ENCODE measurements at regions not wholly inside any gene's neighbourhood (a gene's known extent, or its start where the extent isn't known, plus 50 kb on each side); places are given as distances from the start of the nearest gene placed in this dataset.
A peak's percentile ranks its signal among the peaks of the same experiment; 100 is the strongest.
"Not testable (repeated sequence)": the region's sequence is repeated elsewhere in the genome, so short reads cannot be mapped to it uniquely, and the experiment has no call there.

DNA sequence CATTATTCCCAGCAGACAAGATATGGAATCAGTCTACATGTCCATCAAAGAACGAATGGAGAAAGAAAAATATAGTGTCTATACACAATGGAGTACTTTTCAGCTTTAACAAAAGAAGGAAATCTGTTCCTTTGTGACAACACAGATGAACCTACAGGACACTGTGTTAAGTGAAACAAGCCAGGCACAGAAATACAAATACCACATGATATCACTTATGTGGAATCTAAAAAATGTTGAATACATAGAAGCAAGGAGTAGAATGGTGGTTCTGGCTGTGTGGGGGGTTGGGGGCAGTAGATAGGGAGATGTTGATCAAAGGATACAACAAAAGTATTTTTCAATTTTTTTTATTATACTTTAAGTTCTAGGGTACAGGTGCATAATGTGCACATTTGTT is 347.7 kb upstream of the MAP2 start:
- no peak for DNase-seq

- DNase-seq, result no peak
These were observed 337.1 kb upstream of the MAP2 start for GRCh38 chr2:209086761-209087160.

DNA sequence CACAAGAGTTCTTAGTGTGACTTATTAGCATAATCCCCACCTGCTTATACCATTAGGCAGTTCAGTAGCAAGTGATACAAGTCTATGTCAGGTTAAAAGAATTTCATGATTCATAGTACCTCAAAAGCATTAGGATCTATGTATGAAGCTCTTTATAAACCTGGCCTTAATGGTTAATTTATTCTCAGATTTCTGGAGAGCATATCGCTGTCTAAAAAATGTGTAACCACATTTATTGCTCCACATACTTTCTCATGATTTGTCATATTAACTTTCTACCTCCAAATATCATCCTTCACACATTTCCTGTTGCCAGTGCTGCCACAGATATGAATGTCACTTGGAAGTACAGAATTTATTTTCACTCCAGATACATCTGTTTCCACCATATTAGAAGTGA is 332.8 kb upstream of the MAP2 start:
- DNase-seq, result no peak

GRCh38 chr2:209094221-209094620 is 329.6 kb upstream of the MAP2 start:
- DNase-seq, result no peak

DNA sequence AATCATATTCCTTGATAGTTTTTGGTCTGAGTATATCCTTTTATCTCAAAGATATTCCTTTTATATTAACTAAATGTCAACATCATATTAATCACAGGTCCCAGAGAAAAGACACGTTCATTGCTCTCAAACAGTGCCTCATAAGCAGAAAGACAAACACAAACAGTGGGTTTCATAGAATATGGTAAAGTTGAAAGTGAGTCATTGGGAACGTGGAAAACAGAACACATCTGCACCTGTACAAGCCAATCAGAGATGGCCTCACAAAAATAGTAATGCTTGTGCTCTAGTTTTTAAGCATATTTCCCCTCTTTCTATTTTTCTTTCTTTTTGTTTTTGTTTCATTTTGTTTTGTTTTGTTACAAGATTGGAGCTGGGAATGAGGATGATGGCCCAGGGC is 328.4 kb upstream of the MAP2 start:
- DNase-seq, result no peak

GRCh38 chr2:209097168-209097567 is 326.7 kb upstream of the MAP2 start:
- DNase-seq, result no peak

GRCh38 chr2:209102319-209102718 is 321.5 kb upstream of the MAP2 start:
- DNase-seq, result no peak

DNA sequence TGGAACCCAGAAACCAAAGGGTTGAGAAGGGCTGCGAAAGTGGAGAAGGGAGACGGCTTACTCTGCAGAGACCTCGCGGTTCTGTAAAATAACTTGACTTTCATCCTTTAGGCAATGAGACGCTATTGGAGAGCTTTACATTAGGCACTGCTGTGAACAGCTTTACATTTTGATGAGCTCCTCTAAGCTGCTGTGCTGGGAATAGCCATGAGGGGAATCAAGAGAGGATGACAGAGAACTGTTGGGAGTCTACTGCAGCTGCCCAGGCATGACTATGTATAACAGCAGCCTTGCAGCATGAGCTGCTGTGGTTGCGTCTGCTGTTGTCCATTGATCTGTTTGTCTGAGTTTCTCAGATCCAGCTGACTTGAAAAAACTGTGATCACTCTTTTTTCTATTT is 310.8 kb upstream of the MAP2 start:
- no peak for DNase-seq

DNA sequence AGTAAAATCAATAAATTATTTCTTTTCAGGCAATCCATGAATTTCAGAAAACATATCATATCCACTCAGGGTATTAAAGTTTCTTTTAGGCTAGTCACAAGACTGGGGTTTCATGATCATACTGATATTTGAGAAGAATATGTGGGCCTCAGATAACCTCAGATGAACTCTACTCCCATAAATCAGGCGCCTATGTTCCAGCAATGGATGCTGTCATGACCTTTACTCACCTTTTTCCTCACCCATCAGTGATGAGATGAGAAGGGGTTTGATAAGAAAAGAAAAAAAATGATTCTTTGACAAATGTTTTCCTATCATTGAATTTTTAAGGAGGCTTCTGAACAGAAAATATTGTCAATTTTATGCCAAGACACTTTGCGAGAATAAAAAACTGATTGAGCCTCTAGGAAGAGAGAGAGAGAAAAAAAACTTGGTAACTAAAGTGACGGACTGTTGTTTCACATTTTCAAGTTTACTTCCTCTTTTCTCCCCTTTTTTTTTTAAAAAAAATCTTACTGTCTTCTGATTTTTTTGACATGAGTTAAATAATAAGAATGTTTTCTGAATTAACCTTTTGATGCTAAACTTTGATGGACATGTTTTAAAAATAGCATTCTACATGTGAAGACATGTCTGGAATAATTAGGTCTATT is 309.1 kb upstream of the MAP2 start:
- no peak for DNase-seq

GRCh38 chr2:209121691-209122090 is 302.2 kb upstream of the MAP2 start:
- no peak for DNase-seq

DNA sequence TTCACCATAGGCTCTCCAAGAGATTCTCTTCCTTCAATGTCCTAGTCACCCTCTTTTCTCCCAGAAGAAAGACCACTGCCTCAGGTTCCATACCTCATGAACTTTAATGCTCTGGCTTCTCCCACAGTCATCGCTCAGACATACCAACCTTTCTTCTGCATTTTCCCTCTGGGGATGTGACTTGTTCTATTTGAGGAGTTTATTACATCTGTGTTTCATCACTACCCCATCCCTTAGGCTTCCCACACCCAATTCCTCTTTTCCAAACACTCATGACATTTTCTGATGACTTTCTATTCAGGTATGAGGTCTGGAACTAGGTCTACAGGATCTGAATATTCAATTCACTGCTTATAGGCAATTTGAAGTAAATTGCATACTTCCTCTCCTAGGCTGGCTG is 298.6 kb upstream of the MAP2 start:
- DNase-seq, result no peak

GRCh38 chr2:209138079-209138478 is 285.8 kb upstream of the MAP2 start:
- DNase-seq, result no peak

DNA sequence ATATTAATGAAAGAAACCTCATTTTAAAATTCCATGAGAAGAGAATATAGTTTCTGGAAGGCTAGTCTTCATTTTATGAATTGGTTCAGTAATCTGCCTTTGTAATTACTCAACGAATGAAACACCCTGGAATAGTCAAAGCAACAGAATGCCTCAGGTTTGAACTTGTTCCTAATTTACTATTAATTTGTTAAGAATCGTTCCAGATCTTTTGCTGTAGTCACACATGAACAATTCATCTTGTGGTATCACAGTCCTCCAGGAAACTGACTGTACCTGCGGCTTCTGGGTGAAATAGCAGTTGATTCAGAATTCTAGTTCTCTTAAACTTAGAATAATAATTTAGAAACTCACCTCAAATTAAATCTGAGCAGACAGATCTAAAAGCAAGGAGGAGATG is 282.7 kb upstream of the MAP2 start:
- no peak for DNase-seq

DNA sequence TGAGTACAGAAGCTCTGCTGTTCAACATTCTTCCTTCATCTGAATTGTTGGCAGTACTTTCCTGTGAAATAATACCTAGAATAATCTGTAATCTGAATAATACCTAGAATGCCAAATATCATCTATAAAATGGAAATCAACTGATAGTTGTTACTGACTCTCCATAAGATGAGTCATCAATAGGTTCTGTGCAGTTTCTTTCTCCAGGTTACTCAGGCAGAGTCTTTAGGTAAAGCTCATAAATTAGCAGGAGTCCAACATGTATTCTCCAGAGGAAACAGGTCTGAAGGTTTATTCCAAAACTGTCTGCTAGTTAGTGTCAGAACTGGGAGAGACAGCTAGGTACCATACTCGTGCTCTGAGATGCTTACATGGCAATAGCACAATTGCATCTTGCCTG is 282.0 kb upstream of the MAP2 start:
- no peak for DNase-seq

- not testable (repeated sequence) for DNase-seq
These were observed 278.6 kb upstream of the MAP2 start for GRCh38 chr2:209145220-209145691.

- no peak for DNase-seq
These were observed 277.7 kb upstream of the MAP2 start for GRCh38 chr2:209145941-209146681.

DNA sequence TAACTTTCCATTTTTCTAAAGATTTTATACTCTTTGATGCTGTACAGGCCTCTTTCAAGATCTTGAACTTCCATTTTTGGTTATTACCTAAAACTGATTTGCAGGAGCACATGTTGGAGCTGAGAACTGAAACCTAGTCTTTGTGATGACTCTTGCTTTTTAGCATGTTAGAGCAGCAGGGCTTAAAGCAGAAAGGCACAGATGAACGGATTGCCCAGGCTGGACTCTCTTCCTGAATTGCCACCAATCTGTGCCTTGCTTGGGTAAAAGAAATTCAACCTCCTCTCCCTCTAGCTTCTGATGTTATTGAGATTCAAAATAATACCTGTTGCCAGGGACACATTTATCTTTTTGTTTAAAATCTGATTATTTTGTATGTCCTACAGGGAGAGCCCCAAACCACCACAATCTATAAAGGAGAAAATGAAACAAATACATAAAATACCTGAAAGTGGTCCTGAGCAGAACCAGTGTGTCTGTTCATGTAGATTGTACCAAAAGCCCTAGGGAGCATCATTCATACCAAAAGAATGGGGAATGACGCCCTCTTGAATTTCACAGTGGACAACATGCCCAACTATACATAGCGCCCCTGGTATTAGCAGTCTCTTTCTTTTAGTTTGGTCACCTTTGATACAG is 277.0 kb upstream of the MAP2 start:
- DNase-seq, result no peak

GRCh38 chr2:209147981-209148380 is 275.9 kb upstream of the MAP2 start:
- DNase-seq, result no peak

- no peak for DNase-seq
These were observed 262.9 kb upstream of the MAP2 start for GRCh38 chr2:209160800-209161588.

- no peak for DNase-seq
These were observed 261.7 kb upstream of the MAP2 start for GRCh38 chr2:209162129-209162528.

GRCh38 chr2:209181984-209182383 is 241.9 kb upstream of the MAP2 start:
- no peak for DNase-seq

- DNase-seq, result peak; percentile 6
These were observed 237.0 kb upstream of the MAP2 start for GRCh38 chr2:209186886-209187285.

DNA sequence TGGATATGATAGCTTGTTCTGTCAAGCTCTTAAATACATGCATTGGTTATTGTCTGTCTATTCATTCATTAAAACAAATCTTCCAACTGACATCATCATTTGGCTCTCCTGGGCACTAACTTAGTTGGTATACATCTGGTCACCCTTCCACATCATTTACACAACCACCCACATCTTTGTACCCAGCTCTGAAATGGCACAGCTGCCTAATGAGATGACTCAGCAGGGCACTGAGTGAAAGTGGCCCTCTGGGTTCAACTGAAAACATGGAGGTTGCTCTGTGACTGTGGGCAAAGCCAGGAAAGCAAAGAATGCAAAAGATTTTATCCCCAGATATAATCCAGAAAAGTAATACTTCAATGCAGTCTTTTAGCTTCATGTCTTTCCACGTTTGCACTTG is 234.0 kb upstream of the MAP2 start:
- DNase-seq, result no peak
